K562 (cell line): ENCODE measurements at regions not wholly inside any gene's neighbourhood (a gene's known extent, or its start where the extent isn't known, plus 50 kb on each side); places are given as distances from the start of the nearest gene placed in this dataset.

Experiments used
- TF ChIP-seq, protein P1 (sequence below): fragments of 450-650 bp; IDR thresholded peaks from 2 replicates; pipeline ENCODE4 v1.6.1; 2016; ENCODE audit warnings: mild to moderate bottlenecking, moderate library complexity

- TF ChIP-seq, protein P1, sequence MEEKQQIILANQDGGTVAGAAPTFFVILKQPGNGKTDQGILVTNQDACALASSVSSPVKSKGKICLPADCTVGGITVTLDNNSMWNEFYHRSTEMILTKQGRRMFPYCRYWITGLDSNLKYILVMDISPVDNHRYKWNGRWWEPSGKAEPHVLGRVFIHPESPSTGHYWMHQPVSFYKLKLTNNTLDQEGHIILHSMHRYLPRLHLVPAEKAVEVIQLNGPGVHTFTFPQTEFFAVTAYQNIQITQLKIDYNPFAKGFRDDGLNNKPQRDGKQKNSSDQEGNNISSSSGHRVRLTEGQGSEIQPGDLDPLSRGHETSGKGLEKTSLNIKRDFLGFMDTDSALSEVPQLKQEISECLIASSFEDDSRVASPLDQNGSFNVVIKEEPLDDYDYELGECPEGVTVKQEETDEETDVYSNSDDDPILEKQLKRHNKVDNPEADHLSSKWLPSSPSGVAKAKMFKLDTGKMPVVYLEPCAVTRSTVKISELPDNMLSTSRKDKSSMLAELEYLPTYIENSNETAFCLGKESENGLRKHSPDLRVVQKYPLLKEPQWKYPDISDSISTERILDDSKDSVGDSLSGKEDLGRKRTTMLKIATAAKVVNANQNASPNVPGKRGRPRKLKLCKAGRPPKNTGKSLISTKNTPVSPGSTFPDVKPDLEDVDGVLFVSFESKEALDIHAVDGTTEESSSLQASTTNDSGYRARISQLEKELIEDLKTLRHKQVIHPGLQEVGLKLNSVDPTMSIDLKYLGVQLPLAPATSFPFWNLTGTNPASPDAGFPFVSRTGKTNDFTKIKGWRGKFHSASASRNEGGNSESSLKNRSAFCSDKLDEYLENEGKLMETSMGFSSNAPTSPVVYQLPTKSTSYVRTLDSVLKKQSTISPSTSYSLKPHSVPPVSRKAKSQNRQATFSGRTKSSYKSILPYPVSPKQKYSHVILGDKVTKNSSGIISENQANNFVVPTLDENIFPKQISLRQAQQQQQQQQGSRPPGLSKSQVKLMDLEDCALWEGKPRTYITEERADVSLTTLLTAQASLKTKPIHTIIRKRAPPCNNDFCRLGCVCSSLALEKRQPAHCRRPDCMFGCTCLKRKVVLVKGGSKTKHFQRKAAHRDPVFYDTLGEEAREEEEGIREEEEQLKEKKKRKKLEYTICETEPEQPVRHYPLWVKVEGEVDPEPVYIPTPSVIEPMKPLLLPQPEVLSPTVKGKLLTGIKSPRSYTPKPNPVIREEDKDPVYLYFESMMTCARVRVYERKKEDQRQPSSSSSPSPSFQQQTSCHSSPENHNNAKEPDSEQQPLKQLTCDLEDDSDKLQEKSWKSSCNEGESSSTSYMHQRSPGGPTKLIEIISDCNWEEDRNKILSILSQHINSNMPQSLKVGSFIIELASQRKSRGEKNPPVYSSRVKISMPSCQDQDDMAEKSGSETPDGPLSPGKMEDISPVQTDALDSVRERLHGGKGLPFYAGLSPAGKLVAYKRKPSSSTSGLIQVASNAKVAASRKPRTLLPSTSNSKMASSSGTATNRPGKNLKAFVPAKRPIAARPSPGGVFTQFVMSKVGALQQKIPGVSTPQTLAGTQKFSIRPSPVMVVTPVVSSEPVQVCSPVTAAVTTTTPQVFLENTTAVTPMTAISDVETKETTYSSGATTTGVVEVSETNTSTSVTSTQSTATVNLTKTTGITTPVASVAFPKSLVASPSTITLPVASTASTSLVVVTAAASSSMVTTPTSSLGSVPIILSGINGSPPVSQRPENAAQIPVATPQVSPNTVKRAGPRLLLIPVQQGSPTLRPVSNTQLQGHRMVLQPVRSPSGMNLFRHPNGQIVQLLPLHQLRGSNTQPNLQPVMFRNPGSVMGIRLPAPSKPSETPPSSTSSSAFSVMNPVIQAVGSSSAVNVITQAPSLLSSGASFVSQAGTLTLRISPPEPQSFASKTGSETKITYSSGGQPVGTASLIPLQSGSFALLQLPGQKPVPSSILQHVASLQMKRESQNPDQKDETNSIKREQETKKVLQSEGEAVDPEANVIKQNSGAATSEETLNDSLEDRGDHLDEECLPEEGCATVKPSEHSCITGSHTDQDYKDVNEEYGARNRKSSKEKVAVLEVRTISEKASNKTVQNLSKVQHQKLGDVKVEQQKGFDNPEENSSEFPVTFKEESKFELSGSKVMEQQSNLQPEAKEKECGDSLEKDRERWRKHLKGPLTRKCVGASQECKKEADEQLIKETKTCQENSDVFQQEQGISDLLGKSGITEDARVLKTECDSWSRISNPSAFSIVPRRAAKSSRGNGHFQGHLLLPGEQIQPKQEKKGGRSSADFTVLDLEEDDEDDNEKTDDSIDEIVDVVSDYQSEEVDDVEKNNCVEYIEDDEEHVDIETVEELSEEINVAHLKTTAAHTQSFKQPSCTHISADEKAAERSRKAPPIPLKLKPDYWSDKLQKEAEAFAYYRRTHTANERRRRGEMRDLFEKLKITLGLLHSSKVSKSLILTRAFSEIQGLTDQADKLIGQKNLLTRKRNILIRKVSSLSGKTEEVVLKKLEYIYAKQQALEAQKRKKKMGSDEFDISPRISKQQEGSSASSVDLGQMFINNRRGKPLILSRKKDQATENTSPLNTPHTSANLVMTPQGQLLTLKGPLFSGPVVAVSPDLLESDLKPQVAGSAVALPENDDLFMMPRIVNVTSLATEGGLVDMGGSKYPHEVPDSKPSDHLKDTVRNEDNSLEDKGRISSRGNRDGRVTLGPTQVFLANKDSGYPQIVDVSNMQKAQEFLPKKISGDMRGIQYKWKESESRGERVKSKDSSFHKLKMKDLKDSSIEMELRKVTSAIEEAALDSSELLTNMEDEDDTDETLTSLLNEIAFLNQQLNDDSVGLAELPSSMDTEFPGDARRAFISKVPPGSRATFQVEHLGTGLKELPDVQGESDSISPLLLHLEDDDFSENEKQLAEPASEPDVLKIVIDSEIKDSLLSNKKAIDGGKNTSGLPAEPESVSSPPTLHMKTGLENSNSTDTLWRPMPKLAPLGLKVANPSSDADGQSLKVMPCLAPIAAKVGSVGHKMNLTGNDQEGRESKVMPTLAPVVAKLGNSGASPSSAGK = no peak
These were observed 51.0 kb upstream of the PHF24 start (continued) for GRCh38 chr9:34907044-34907443.
